GM23248 (cell line): ENCODE measurements at regions not wholly inside any gene's neighbourhood (a gene's known extent, or its start where the extent isn't known, plus 50 kb on each side); places are given as distances from the start of the nearest gene placed in this dataset.

Experiments
- DNase-seq: peaks from one replicate; pipeline ENCODE4 v3.0.0-alpha.2; 2015
- H2AFZ ChIP-seq: fragments of 200-600 bp; sonication (generic); 2 replicates; pipeline ENCODE4 v1.6.1; 2016; ENCODE audit warnings: antibody characterized with exemption
- H3F3A ChIP-seq: fragments of 200-600 bp; sonication (generic); 2 replicates; pipeline ENCODE4 v1.6.1; 2016; ENCODE audit warnings: mild to moderate bottlenecking, antibody characterized with exemption, mixed run types; ENCODE audit not compliant: insufficient read depth
- H3K27ac ChIP-seq: fragments of 200-600 bp; sonication (generic); 2 replicates; pipeline ENCODE4 v1.5.1; 2016; ENCODE audit warnings: mild to moderate bottlenecking
- H3K27me3 ChIP-seq: fragments of 200-600 bp; sonication (generic); replicated peaks from 2 replicates; pipeline ENCODE4 v1.6.1; 2016; ENCODE audit warnings: mild to moderate bottlenecking; ENCODE audit not compliant: insufficient read depth
- H3K36me3 ChIP-seq: fragments of 200-600 bp; sonication (generic); 2 replicates; pipeline ENCODE4 v1.6.1; 2016; ENCODE audit warnings: low read depth, mild to moderate bottlenecking
- H3K4me1 ChIP-seq: fragments of 200-600 bp; sonication (generic); 2 replicates; pipeline ENCODE4 v1.6.1; 2016; ENCODE audit warnings: mild to moderate bottlenecking; ENCODE audit not compliant: insufficient read depth
- H3K4me2 ChIP-seq: fragments of 200-600 bp; sonication (generic); one replicate; pipeline ENCODE4 v1.6.1; 2016; ENCODE audit warnings: mild to moderate bottlenecking; ENCODE audit not compliant: unreplicated experiment
- H3K4me3 ChIP-seq: fragments of 200-600 bp; sonication (generic); 2 replicates; pipeline ENCODE4 v1.5.1; 2016; ENCODE audit warnings: mild to moderate bottlenecking
- H3K79me2 ChIP-seq: fragments of 200-600 bp; sonication (generic); 2 replicates; pipeline ENCODE4 v1.6.1; 2016; ENCODE audit warnings: mild to moderate bottlenecking; ENCODE audit not compliant: insufficient read depth
- H3K9ac ChIP-seq: fragments of 200-600 bp; sonication (generic); 2 replicates; pipeline ENCODE4 v1.6.1; 2016; ENCODE audit warnings: mild to moderate bottlenecking
- H3K9me2 ChIP-seq: fragments of 200-600 bp; sonication (generic); 2 replicates; pipeline ENCODE4 v1.6.1; 2016; ENCODE audit warnings: mixed run types, mild to moderate bottlenecking, moderate library complexity; ENCODE audit not compliant: insufficient read depth
- H3K9me3 ChIP-seq: fragments of 200-600 bp; sonication (generic); one replicate; pipeline ENCODE4 v1.6.1; 2017; ENCODE audit warnings: low read depth
- H4K20me1 ChIP-seq: fragments of 200-600 bp; sonication (generic); 2 replicates; pipeline ENCODE4 v1.6.0; 2016; ENCODE audit not compliant: insufficient read depth
- EZH2 ChIP-seq: fragments of 200-600 bp; sonication (generic); IDR thresholded peaks from 2 replicates; pipeline ENCODE4 v1.6.1; 2018; ENCODE audit warnings: antibody characterized with exemption, mild to moderate bottlenecking; ENCODE audit not compliant: insufficient read depth, poor library complexity, severe bottlenecking
- EZH2phosphoT487 ChIP-seq: fragments of 200-600 bp; sonication (generic); IDR thresholded peaks from 2 replicates; pipeline ENCODE4 v1.6.1; 2018; ENCODE audit warnings: antibody characterized with exemption, moderate library complexity, mild to moderate bottlenecking, low read depth; ENCODE audit not compliant: insufficient read depth
- whole genome bisulfite sequencing, 2 experiments: methylation state at CpG; one replicate each; pipeline ENCODE4 v1.1.6; 2015 to 2017; ENCODE audit warnings: low lambda C conversion rate in 2 of 2, low coverage in 1 of 2; ENCODE audit errors: missing lambda C conversion rate in 2 of 2; 5-methylcytosine and 5-hydroxymethylcytosine counted together
- in situ Hi-C: fragments of 300-500 bp; cut with MboI; formaldehyde crosslinking; loops from 2 replicates; pipeline ENCODE4 v1.15.0; 2020

DNA sequence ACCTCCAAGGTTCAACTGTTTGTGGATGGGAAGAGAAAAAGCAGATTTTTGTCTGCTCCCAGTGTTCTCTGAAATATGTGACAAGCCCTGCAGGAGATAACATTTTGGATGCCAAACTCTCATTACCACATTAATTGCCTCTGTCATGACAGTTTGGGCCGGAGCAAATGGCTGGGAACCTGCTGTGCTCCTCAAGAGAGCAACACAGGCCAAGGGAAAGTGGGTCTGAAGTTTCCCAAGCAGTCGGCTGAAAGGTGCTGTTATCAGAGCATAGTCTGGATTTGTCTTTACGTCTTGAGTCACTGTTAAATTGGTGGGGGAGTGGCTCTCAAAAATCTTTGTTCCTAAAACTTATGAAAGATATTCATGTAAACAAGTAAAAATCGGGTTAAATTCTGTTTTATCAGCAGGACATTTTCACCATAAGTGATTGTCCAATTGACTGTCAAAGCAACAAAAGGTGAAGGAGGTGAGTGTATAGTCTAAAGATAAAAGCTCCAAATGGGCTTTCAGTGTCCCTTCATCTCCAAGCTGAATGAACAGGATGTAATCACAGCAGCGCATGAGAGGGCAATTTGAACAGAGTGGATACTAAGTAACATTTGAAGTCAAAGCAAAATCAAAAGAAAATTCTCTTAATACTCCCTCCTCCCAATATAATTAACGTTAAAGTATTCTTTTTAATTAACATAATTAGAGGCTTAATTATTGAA, 844.8 kb downstream of the PCDH17 start:
- Histone ChIP-seq H2AFZ (no peak overlapping the region), H4K20me1 (no peaks in the 10 kb centered on the region), H3K9ac (no peak overlapping the region), H3K4me2 (no peak overlapping the region), H3F3A (no peaks in the 10 kb centered on the region), H3K4me1 (no peaks in the 10 kb centered on the region), H3K4me3 (no peak overlapping the region), H3K27me3 (no peaks in the 10 kb centered on the region), H3K36me3 (no peaks in the 10 kb centered on the region), H3K27ac (no peak overlapping the region), H3K79me2 (no peaks in the 10 kb centered on the region), H3K9me3 (no peaks in the 10 kb centered on the region), H3K9me2 (no peaks in the 10 kb centered on the region)
- 10 to 14% methylated on average over 6 of the region's 6 CpGs for WGBS, 2 experiments
- in situ Hi-C loops = no loop called here
- DNase-seq = no peak
- TF ChIP-seq EZH2 (no peak), EZH2phosphoT487 (no peak)

- Histone ChIP-seq H3F3A (no peaks in the 10 kb centered on the region), H3K9ac (no peak overlapping the region), H3K36me3 (no peaks in the 10 kb centered on the region), H3K4me1 (no peaks in the 10 kb centered on the region), H3K79me2 (no peaks in the 10 kb centered on the region), H3K27ac (no peak overlapping the region), H3K4me3 (no peak overlapping the region), H3K9me2 (no peaks in the 10 kb centered on the region), H3K9me3 (no peaks in the 10 kb centered on the region), H3K4me2 (no peak overlapping the region), H3K27me3 (no peaks in the 10 kb centered on the region), H2AFZ (no peak overlapping the region), H4K20me1 (no peaks in the 10 kb centered on the region)
- in situ Hi-C loops = no loop called here
- no peak for TF ChIP-seq EZH2
- no peak for DNase-seq
- 3 to 7% methylated on average over 1 of the region's 1 CpG for WGBS, 2 experiments
Measured at GRCh38 chr13:58478858-58479257, 847.3 kb downstream of the PCDH17 start.

DNA sequence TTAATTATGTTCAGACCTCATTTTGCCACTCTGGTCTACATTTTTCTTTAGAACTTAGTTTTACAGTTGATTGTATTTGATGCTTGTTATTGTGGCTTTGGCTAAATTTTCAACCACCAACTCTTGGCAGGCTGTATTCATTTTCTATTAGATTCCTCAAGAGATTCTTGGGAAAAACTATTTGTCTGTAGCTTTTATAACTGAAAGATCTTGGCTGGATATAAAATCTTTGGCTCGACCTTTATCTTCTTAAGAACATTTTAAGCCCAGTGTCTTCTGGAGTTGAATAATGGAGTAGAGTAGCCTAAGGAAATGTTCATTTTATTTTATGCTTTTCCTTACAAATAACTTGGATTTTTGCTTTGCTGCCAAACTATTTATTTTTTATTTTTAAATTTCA, 848.5 kb downstream of the PCDH17 start:
- Histone ChIP-seq H3K9me3 (no peaks in the 10 kb centered on the region), H3K79me2 (no peaks in the 10 kb centered on the region), H3K4me1 (no peaks in the 10 kb centered on the region), H3K27me3 (no peaks in the 10 kb centered on the region), H4K20me1 (no peaks in the 10 kb centered on the region), H3K36me3 (no peaks in the 10 kb centered on the region), H2AFZ (no peak overlapping the region), H3K9me2 (no peaks in the 10 kb centered on the region), H3K4me3 (no peak overlapping the region), H3K9ac (no peak overlapping the region), H3K4me2 (no peak overlapping the region), H3K27ac (no peak overlapping the region), H3F3A (no peaks in the 10 kb centered on the region)
- 2 to 3% methylated on average over 1 of the region's 1 CpG for WGBS, 2 experiments
- DNase-seq = no peak
- no peak for TF ChIP-seq EZH2phosphoT487
- TF ChIP-seq EZH2 = no peak
- in situ Hi-C loops = no loop called here

- Histone ChIP-seq H4K20me1 (no peaks in the 10 kb centered on the region), H2AFZ (no peak overlapping the region), H3K4me2 (no peak overlapping the region), H3K9ac (no peak overlapping the region), H3K27ac (no peak overlapping the region), H3K9me3 (peaks cover 3% of the 10 kb centered on the region), H3K9me2 (no peaks in the 10 kb centered on the region), H3K36me3 (no peaks in the 10 kb centered on the region), H3K4me3 (no peak overlapping the region), H3K4me1 (no peaks in the 10 kb centered on the region), H3K27me3 (no peaks in the 10 kb centered on the region), H3F3A (no peaks in the 10 kb centered on the region), H3K79me2 (no peaks in the 10 kb centered on the region)
- TF ChIP-seq EZH2 (no peak), EZH2phosphoT487 (no peak)
- DNase-seq = no peak
- in situ Hi-C loops = no loop called here
- 33 to 46% methylated on average over 5 of the region's 5 CpGs for WGBS, 2 experiments
Measured at GRCh38 chr13:58488251-58488650, 856.7 kb downstream of the PCDH17 start.

DNA sequence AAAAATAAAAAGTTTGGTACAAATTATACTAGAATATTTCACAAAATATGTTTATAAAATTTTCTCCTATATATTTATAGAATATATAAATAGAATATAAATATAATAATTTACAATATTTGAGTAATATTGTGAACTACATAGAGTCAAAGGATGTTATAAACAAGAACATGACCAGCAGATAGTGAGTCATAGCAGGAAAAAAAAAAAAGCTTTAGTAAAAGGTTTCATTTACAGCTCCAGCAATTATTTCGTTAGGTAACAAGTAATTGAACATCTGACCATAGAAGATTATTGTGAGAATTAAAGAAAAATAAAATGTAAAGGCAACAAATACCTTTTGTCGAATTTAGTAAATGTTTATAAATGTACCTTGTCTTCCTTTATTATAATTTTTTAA, 864.1 kb downstream of the PCDH17 start:
- no peak overlapping the region for H3K9ac ChIP-seq
- in situ Hi-C loops = no loop called here
- DNase-seq = no peak
- H3K36me3 ChIP-seq = no peaks in the 10 kb centered on the region
- no peak overlapping the region for H3K27ac ChIP-seq
- WGBS, 2 experiments = 17 to 18% methylated on average over 2 of the region's 2 CpGs
- no peaks in the 10 kb centered on the region for H3K79me2 ChIP-seq
- TF ChIP-seq EZH2phosphoT487 (no peak), EZH2 (no peak)
- H3K9me3 ChIP-seq = no peaks in the 10 kb centered on the region
- no peaks in the 10 kb centered on the region for H3K27me3 ChIP-seq
- no peaks in the 10 kb centered on the region for H3F3A ChIP-seq
- H3K4me1 ChIP-seq = no peaks in the 10 kb centered on the region
- H3K9me2 ChIP-seq = no peaks in the 10 kb centered on the region
- H2AFZ ChIP-seq = no peak overlapping the region
- no peak overlapping the region for H3K4me2 ChIP-seq
- H4K20me1 ChIP-seq = no peaks in the 10 kb centered on the region
- H3K4me3 ChIP-seq = no peak overlapping the region
